Neural crest cell (in vitro differentiated cells): ENCODE measurements at regions not wholly inside any gene's neighbourhood (a gene's known extent, or its start where the extent isn't known, plus 50 kb on each side); places are given as distances from the start of the nearest gene placed in this dataset.

Source experiments
- DNase-seq: peaks from one replicate; pipeline ENCODE4 v3.0.0; 2021; ENCODE audit warnings: low read depth, mixed read lengths, low spot score
- H3K27ac Mint-ChIP-seq: one replicate; pipeline ENCODE4 v1.8.0; 2021; ENCODE audit warnings: mild to moderate bottlenecking, mixed read lengths; ENCODE audit not compliant: unreplicated experiment
- H3K27me3 Mint-ChIP-seq: 2 replicates; pipeline ENCODE4 v1.8.0; 2021; ENCODE audit warnings: low read depth, mild to moderate bottlenecking, mixed read lengths
- H3K36me3 Mint-ChIP-seq: 2 replicates; pipeline ENCODE4 v1.8.0; 2021; ENCODE audit warnings: low read depth, mild to moderate bottlenecking, mixed read lengths
- H3K4me1 Mint-ChIP-seq: 2 replicates; pipeline ENCODE4 v1.8.0; 2021; ENCODE audit warnings: mixed read lengths
- H3K4me3 Mint-ChIP-seq: one replicate; pipeline ENCODE4 v1.8.0; 2021; ENCODE audit warnings: mild to moderate bottlenecking, mixed read lengths
- H3K9me3 Mint-ChIP-seq: 2 replicates; pipeline ENCODE4 v1.8.0; 2021; ENCODE audit warnings: mixed read lengths
- TF ChIP-seq, protein P1 (sequence below): fragments of 200-600 bp; sonication (generic); conservative IDR thresholded peaks from 2 replicates; pipeline ENCODE4 v1.5.0; 2021; ENCODE audit warnings: antibody characterized with exemption, mild to moderate bottlenecking

DNA sequence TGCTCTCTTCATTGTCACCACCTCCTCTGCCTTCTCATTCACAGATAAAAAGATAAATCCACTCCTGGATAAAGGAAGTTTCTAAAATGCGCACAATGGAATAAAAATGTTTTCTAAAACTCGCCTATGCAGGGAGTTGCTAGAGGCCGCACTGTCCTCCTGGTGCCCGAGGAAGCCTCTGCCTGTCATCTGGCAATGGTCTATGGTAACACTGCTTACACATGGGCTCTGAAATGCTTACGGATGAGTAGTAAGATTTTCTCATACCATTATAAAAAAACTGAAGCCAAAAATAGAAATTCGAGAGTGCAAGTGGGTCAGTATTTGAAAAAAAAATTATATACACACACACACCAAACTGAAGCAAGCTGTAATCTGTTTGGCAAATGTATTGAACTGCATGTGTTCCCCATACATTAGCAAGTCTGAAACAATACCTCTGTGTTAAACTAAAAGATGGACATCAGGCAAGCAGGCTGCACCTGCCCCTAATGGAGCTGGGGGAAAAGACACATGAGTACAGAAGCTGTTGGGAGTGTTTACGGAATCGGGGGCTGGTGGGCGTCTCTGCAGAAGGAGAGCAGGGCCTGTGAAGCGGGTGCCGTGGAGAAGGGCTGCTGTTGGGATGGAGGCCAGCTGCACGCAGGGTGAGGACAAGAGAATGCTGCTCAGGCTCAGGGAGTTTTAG is 103.3 kb upstream of the FAT1 start:
- Mint-ChIP-seq H3K9me3 (no peaks in the 10 kb centered on the region), H3K4me1 (peaks cover 4% of the 10 kb centered on the region), H3K36me3 (no peaks in the 10 kb centered on the region), H3K27me3 (peaks cover 4% of the 10 kb centered on the region), H3K4me3 (no peak overlapping the region), H3K27ac (no peak overlapping the region)
- TF ChIP-seq, protein P1, sequence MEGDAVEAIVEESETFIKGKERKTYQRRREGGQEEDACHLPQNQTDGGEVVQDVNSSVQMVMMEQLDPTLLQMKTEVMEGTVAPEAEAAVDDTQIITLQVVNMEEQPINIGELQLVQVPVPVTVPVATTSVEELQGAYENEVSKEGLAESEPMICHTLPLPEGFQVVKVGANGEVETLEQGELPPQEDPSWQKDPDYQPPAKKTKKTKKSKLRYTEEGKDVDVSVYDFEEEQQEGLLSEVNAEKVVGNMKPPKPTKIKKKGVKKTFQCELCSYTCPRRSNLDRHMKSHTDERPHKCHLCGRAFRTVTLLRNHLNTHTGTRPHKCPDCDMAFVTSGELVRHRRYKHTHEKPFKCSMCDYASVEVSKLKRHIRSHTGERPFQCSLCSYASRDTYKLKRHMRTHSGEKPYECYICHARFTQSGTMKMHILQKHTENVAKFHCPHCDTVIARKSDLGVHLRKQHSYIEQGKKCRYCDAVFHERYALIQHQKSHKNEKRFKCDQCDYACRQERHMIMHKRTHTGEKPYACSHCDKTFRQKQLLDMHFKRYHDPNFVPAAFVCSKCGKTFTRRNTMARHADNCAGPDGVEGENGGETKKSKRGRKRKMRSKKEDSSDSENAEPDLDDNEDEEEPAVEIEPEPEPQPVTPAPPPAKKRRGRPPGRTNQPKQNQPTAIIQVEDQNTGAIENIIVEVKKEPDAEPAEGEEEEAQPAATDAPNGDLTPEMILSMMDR: no peak
- DNase-seq: no peak

DNA sequence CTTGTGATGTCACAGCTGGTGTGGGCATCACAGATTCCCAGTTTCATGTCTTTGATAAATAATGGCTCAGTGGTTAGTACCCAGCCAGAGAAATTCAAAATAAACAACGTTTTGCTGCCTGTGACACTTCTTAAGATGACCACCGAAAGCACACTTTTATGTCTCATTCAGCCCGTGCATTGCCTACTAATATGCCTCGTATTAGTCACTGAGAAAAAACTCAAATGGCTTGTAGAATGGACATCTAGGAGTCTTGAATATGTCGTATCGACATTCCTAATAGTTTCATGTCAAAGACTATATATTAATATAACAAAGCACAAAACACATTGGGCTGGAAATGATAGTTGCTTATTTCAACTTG is 103.9 kb upstream of the FAT1 start:
- no peak overlapping the region for H3K4me3 Mint-ChIP-seq
- peaks cover 4% of the 10 kb centered on the region for H3K27me3 Mint-ChIP-seq
- H3K36me3 Mint-ChIP-seq: no peaks in the 10 kb centered on the region
- TF ChIP-seq, protein P1: no peak
- no peak overlapping the region for H3K27ac Mint-ChIP-seq
- no peaks in the 10 kb centered on the region for H3K9me3 Mint-ChIP-seq
- H3K4me1 Mint-ChIP-seq: peaks cover 4% of the 10 kb centered on the region
- no peak for DNase-seq

DNA sequence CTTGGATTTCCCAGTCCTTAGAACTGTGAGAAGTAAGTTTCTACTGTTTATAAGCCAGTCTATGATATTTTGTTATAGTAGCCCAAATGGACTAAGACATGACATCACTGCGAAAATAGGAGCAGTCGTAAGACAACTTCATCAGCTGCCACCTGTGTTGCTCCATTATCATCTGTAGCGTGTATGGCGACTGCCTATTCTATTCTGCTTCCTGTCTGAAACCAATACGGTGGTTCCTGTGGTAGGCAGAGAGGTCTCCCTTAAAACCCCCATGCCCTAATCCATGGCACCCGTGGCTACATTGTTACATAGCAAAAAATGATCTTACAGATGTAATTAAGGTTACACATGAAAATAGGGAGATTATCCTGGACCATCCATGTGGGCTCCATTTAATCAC is 105.4 kb upstream of the FAT1 start:
- Mint-ChIP-seq H3K4me1 (peaks cover 4% of the 10 kb centered on the region), H3K27me3 (peaks cover 4% of the 10 kb centered on the region), H3K27ac (no peak overlapping the region), H3K4me3 (no peak overlapping the region), H3K9me3 (no peaks in the 10 kb centered on the region), H3K36me3 (no peaks in the 10 kb centered on the region)
- TF ChIP-seq, protein P1: no peak
- DNase-seq: no peak

DNA sequence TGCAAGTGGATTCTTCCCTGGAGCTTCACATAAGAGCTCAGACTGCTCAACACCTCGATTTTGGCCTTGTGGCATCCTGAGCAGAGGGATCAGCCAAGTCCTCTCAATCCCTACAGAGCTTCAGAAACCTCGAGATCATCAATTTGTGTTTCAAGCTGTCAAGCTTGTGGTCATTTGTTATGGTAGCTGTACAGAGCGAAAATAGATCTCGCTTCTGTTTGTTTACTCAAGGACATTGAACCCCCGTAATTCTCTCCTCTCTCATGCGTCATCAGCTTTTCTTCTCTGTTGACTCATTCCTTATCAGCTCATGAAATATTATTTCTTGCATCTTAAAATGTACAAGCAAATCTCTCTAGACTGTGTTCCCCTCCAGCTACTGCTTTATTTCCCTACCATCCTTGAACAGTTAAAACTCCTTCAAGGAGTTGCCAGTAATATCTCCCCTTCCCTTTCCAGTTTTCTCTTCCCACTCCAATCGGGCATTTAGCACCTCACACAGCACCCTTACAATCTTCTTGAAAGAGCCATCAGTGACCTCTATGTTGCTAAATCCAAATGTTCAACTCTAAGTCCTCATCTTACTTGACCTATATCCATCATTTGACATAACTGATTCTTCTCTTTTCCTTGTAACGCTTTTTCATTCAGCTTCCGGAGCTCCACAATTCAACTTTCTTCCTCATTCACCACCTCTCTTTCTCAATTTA is 106.2 kb upstream of the FAT1 start:
- TF ChIP-seq, protein P1: no peak
- no peaks in the 10 kb centered on the region for H3K9me3 Mint-ChIP-seq
- no peaks in the 10 kb centered on the region for H3K36me3 Mint-ChIP-seq

DNA sequence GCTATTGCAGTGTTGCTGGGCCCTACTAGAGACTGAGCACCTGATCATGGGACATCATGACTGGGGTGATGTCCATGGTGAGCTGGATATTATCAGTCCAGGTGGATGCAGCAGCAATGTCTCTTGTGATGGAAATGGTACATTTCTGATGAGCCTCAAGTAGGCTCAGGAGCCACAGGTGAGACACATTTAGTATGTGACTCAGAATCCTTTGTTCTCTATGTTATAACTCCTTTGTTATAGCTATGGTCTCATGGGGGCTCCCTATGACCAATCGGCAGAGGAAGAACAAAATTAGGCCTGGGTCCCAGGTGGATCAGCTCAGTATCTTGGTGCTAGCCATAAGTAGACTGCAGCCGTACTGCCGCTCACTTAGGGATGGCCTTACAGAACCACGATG is 107.9 kb upstream of the FAT1 start:
- Mint-ChIP-seq H3K36me3 (no peaks in the 10 kb centered on the region), H3K27ac (no peak overlapping the region), H3K4me1 (peaks cover 4% of the 10 kb centered on the region), H3K27me3 (peaks cover 4% of the 10 kb centered on the region), H3K9me3 (no peaks in the 10 kb centered on the region), H3K4me3 (no peak overlapping the region)
- DNase-seq: no peak
- TF ChIP-seq, protein P1: no peak

More for the DNA sequence above, 106.2 kb upstream of the FAT1 start:
- H3K4me3 Mint-ChIP-seq: no peak overlapping the region
- no peak overlapping the region for H3K27ac Mint-ChIP-seq
- H3K4me1 Mint-ChIP-seq: peaks cover 4% of the 10 kb centered on the region
- no peak for DNase-seq
- peaks cover 4% of the 10 kb centered on the region for H3K27me3 Mint-ChIP-seq
